ENCODE measurements at regions not wholly inside any gene's neighbourhood (a gene's known extent, or its start where the extent isn't known, plus 50 kb on each side); places are given as distances from the start of the nearest gene placed in this dataset.

GRCh38 chr3:144175644-144176425 lies 204.2 kb downstream of the DIPK2A start:
- WGBS, 2 donors: 96 to 97% methylated on average over 21 of the region's 21 CpGs
- Histone ChIP-seq H3K9me3 (peaks cover 0 to 6% (median 0%) of the 10 kb centered on the region in 4 donors), H3K27me3 (no peaks in the 10 kb centered on the region), H3K36me3 (no peaks in the 10 kb centered on the region), H3K4me1 (no peaks in the 10 kb centered on the region), H3K27ac (no peak overlapping the region), H3K4me3 (no peak overlapping the region)
- no peak for TF ChIP-seq CTCF (IDR thresholded peaks at IDR 0.05)
- TF ChIP-seq EP300 (IDR thresholded peaks at IDR 0.05): no peak
- TF ChIP-seq POLR2A (IDR thresholded peaks at IDR 0.05): no peak
- no peak for DNase-seq (ENCODE audit: low spot score in 2 of 2)

GRCh38 chr3:144177649-144178048 lies 206.0 kb downstream of the DIPK2A start:
- H3K9me3 ChIP-seq: peaks cover 0 to 6% (median 0%) of the 10 kb centered on the region in 4 donors
- 93 to 94% methylated on average over 2 of the region's 2 CpGs for WGBS, 2 donors
- H3K36me3 ChIP-seq: no peaks in the 10 kb centered on the region
- H3K27ac ChIP-seq: no peak overlapping the region
- H3K4me1 ChIP-seq: no peaks in the 10 kb centered on the region
- H3K4me3 ChIP-seq: no peak overlapping the region
- no peaks in the 10 kb centered on the region for H3K27me3 ChIP-seq
- TF ChIP-seq EP300 (IDR thresholded peaks at IDR 0.05) (no peak), CTCF (IDR thresholded peaks at IDR 0.05) (no peak), POLR2A (IDR thresholded peaks at IDR 0.05) (no peak)
- no peak for DNase-seq (ENCODE audit: low spot score in 2 of 2)

GRCh38 chr3:144178607-144179006 lies 207.0 kb downstream of the DIPK2A start:
- Histone ChIP-seq H3K9me3 (peaks cover 0 to 6% (median 0%) of the 10 kb centered on the region in 4 donors), H3K27ac (no peak overlapping the region), H3K27me3 (no peaks in the 10 kb centered on the region), H3K4me3 (no peak overlapping the region), H3K4me1 (no peaks in the 10 kb centered on the region), H3K36me3 (no peaks in the 10 kb centered on the region)
- DNase-seq (ENCODE audit: low spot score in 2 of 2): no peak
- WGBS, 2 donors: 91 to 94% methylated on average over 2 of the region's 2 CpGs
- TF ChIP-seq EP300 (IDR thresholded peaks at IDR 0.05) (no peak), CTCF (IDR thresholded peaks at IDR 0.05) (no peak)

GRCh38 chr3:144181062-144181461 lies 209.4 kb downstream of the DIPK2A start:
- 40 to 46% methylated on average over 2 of the region's 2 CpGs for WGBS, 2 donors
- Histone ChIP-seq H3K27me3 (no peaks in the 10 kb centered on the region), H3K36me3 (no peaks in the 10 kb centered on the region), H3K4me1 (no peaks in the 10 kb centered on the region), H3K27ac (no peak overlapping the region), H3K9me3 (peaks cover 0 to 16% (median 0%) of the 10 kb centered on the region in 4 donors), H3K4me3 (no peak overlapping the region)
- TF ChIP-seq POLR2A (IDR thresholded peaks at IDR 0.05) (no peak), EP300 (IDR thresholded peaks at IDR 0.05) (no peak), CTCF (IDR thresholded peaks at IDR 0.05) (no peak)
- no peak for DNase-seq (ENCODE audit: low spot score in 2 of 2)

GRCh38 chr3:144182501-144182900 lies 210.9 kb downstream of the DIPK2A start:
- 83 to 93% methylated on average over 1 of the region's 1 CpG for WGBS, 2 donors
- Histone ChIP-seq H3K4me1 (no peaks in the 10 kb centered on the region), H3K9me3 (peaks cover 0 to 15% (median 0%) of the 10 kb centered on the region in 4 donors), H3K27ac (no peak overlapping the region), H3K36me3 (no peaks in the 10 kb centered on the region), H3K4me3 (no peak overlapping the region), H3K27me3 (no peaks in the 10 kb centered on the region)
- no peak for TF ChIP-seq CTCF (IDR thresholded peaks at IDR 0.05)
- no peak for TF ChIP-seq EP300 (IDR thresholded peaks at IDR 0.05)
- no peak for TF ChIP-seq POLR2A (IDR thresholded peaks at IDR 0.05)
- no peak for DNase-seq (ENCODE audit: low spot score in 2 of 2)

Measured in tibial nerve (tissue), 4 donors.